Astrocyte of the cerebellum (primary cell): ENCODE measurements at regions not wholly inside any gene's neighbourhood (a gene's known extent, or its start where the extent isn't known, plus 50 kb on each side); places are given as distances from the start of the nearest gene placed in this dataset.
A peak's percentile ranks its signal among the peaks of the same experiment; 100 is the strongest.

ENCODE experiments used
- DNase-seq: peaks from one replicate; pipeline ENCODE4 v3.0.0-alpha.2; 2011; ENCODE audit warnings: low read depth
- H3K4me3 ChIP-seq: 2 replicates; pipeline ENCODE4 v1.5.1; 2011; ENCODE audit warnings: mild to moderate bottlenecking, low read depth, low read length, moderate library complexity
- in situ Hi-C: cut with HindIII; loops from 2 replicates; pipeline ENCODE4 v1.10.0; 2017; ENCODE audit warnings: low sequenced_read_pairs
- TF ChIP-seq, protein P1 (sequence below): IDR thresholded peaks from 2 replicates; pipeline ENCODE4 v1.5.1; 2012; ENCODE audit warnings: low read length, low read depth, moderate library complexity, mild to moderate bottlenecking; ENCODE audit errors: missing control alignments

DNA sequence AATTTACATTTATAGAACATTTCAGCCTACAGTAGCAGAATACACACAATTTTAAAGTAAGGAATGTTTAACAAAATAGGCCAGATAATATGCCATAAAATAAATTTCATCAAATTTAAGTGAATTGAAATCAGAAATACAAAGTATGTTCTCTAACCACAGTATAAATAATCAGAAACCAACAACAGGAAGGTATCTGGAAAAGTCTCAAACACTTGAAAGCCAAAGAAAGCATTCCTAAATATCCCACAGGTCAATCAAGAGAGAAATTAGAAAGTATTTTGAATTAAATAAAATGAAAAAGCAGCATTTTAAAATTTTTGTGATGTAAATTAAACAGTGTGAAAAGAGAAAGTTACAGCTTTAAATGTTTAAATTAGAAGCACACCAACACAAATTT lies 899.2 kb downstream of the PDHA2 start:
- in situ Hi-C loops: no loop called here
- TF ChIP-seq, protein P1, sequence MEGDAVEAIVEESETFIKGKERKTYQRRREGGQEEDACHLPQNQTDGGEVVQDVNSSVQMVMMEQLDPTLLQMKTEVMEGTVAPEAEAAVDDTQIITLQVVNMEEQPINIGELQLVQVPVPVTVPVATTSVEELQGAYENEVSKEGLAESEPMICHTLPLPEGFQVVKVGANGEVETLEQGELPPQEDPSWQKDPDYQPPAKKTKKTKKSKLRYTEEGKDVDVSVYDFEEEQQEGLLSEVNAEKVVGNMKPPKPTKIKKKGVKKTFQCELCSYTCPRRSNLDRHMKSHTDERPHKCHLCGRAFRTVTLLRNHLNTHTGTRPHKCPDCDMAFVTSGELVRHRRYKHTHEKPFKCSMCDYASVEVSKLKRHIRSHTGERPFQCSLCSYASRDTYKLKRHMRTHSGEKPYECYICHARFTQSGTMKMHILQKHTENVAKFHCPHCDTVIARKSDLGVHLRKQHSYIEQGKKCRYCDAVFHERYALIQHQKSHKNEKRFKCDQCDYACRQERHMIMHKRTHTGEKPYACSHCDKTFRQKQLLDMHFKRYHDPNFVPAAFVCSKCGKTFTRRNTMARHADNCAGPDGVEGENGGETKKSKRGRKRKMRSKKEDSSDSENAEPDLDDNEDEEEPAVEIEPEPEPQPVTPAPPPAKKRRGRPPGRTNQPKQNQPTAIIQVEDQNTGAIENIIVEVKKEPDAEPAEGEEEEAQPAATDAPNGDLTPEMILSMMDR: no peak
- peak; percentile 49 for DNase-seq
- H3K4me3 ChIP-seq: no peak overlapping the region

GRCh38 chr4:96742332-96743014 lies 902.6 kb downstream of the PDHA2 start:
- DNase-seq: no peak
- TF ChIP-seq, protein P1: no peak
- H3K4me3 ChIP-seq: no peak overlapping the region
- in situ Hi-C loops: no loop called here

- no peak for DNase-seq
- H3K4me3 ChIP-seq: no peak overlapping the region
- TF ChIP-seq, protein P1: no peak
- in situ Hi-C loops: no loop called here
These were observed 904.8 kb downstream of the PDHA2 start for GRCh38 chr4:96744676-96745075.

DNA sequence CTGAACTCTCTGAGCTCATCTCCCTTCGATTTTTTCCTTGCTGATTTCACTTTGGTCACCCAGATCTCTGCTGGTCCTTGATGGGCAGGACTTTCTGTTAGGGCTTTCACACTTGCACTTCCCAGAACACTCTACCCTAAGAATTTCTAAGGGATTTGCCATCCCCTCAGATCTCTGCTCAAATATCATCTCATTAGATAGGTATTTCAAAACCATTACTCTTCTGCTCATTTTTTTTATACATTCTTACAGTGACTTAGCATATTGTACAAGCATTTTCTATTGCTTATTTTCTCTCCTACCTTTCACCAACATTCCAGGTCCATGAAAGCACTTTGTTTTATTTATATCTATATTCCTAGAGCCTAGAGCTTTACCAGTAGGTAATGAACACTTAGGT lies 913.3 kb downstream of the PDHA2 start:
- TF ChIP-seq, protein P1: no peak
- no peak overlapping the region for H3K4me3 ChIP-seq
- DNase-seq: no peak
- in situ Hi-C loops: no loop called here

DNA sequence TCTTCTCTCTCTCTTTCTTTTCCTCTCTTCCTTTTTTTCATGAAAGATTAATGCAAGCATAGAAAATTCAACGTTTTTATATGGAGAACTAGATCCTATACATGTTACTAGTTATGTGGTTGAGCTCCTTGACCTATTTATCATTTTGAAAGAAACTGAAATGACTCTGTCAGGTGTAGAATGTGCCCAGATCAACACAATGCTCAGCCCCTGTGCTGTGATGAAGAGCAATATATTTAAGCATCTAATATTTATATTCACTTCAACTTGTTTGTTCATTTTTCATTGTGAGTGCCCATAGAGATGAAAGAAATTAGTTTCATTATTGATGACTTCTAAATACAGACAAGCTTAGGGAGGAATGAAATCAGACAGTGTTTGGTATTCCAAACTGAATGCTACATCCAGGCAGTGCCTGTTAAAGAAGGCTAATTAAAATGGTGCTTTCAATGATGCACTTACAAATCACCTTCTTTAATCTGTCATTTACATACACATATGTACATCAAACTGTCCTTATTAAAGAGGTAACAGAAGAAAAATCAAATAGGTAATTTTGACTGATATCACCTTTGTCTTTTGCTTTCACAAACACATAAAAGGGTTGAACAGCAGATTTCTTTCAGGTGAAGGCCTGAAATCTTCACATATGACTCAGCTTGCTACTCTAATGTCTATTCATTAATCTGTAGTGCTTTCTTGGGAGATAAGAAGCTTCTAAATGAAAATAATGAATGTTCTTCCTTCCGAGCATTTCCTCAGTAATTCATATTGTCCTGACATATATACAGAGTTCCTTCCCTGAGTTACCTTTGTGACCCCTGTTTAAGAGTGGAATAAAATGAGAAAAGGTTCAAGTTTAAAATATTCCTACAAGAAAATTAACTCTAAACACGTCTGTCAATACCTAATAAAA lies 915.9 kb downstream of the PDHA2 start:
- no peak for DNase-seq
- TF ChIP-seq, protein P1: no peak
- no peak overlapping the region for H3K4me3 ChIP-seq
- in situ Hi-C loops: no loop called here

GRCh38 chr4:96756584-96756983 lies 916.7 kb downstream of the PDHA2 start:
- in situ Hi-C loops: no loop called here
- TF ChIP-seq, protein P1: no peak
- DNase-seq: no peak
- no peak overlapping the region for H3K4me3 ChIP-seq
